GM19023 (cell line): ENCODE measurements at regions not wholly inside any gene's neighbourhood (a gene's known extent, or its start where the extent isn't known, plus 50 kb on each side); places are given as distances from the start of the nearest gene placed in this dataset.
"Not testable (repeated sequence)": the region's sequence is repeated elsewhere in the genome, so short reads cannot be mapped to it uniquely, and the experiment has no call there.

Experiments
- ATAC-seq: cut with Tn5 transposase; IDR thresholded peaks from one replicate; pipeline ENCODE4 v1.9.1; 2021; ENCODE audit warnings: mild to moderate bottlenecking, moderate library complexity; ENCODE audit not compliant: unreplicated experiment

- peak; percentile 63 for ATAC-seq
Measured at GRCh38 chr7:91660734-91661356, 219.7 kb downstream of the MTERF1 start.

- ATAC-seq = no peak
Measured at GRCh38 chr7:91661727-91662126, 218.8 kb downstream of the MTERF1 start.

GRCh38 chr7:91668217-91668616, 212.3 kb downstream of the MTERF1 start:
- no peak for ATAC-seq

GRCh38 chr7:91671245-91671644, 209.3 kb downstream of the MTERF1 start:
- ATAC-seq = no peak

- ATAC-seq = no peak
Measured at GRCh38 chr7:91674470-91674869, 206.0 kb downstream of the MTERF1 start.

GRCh38 chr7:91681718-91682117, 198.8 kb downstream of the MTERF1 start:
- ATAC-seq = no peak

- no peak for ATAC-seq
Measured at GRCh38 chr7:91683823-91684222, 196.7 kb downstream of the MTERF1 start.

- ATAC-seq = no peak
Measured at GRCh38 chr7:91685544-91685943, 195.0 kb downstream of the MTERF1 start.

GRCh38 chr7:91690541-91691070, 189.9 kb downstream of the MTERF1 start:
- no peak for ATAC-seq

- ATAC-seq = no peak
Measured at GRCh38 chr7:91691865-91692264, 188.6 kb downstream of the MTERF1 start.

GRCh38 chr7:91692800-91693199, 187.7 kb downstream of the MTERF1 start:
- no peak for ATAC-seq

- ATAC-seq = no peak
Measured at GRCh38 chr7:91694351-91694841, 186.1 kb downstream of the MTERF1 start.

- no peak for ATAC-seq
Measured at GRCh38 chr7:91710881-91711280, 169.6 kb downstream of the MTERF1 start.

- ATAC-seq = no peak
Measured at GRCh38 chr7:91713669-91714068, 166.8 kb downstream of the MTERF1 start.

- no peak for ATAC-seq
Measured at GRCh38 chr7:91717681-91718470, 162.6 kb downstream of the MTERF1 start.

GRCh38 chr7:91719008-91719407, 161.5 kb downstream of the MTERF1 start:
- ATAC-seq = no peak

GRCh38 chr7:91720260-91720937, 160.1 kb downstream of the MTERF1 start:
- ATAC-seq = no peak

- no peak for ATAC-seq
Measured at GRCh38 chr7:91722831-91723230, 157.7 kb downstream of the MTERF1 start.

GRCh38 chr7:91729046-91729445, 151.5 kb downstream of the MTERF1 start:
- ATAC-seq = not testable (repeated sequence)

- no peak for ATAC-seq
Measured at GRCh38 chr7:91731976-91732375, 148.5 kb downstream of the MTERF1 start.

- ATAC-seq = no peak
Measured at GRCh38 chr7:91749418-91749817, 131.1 kb downstream of the MTERF1 start.
